ENCODE measurements at regions not wholly inside any gene's neighbourhood (a gene's known extent, or its start where the extent isn't known, plus 50 kb on each side); places are given as distances from the start of the nearest gene placed in this dataset.

DNA sequence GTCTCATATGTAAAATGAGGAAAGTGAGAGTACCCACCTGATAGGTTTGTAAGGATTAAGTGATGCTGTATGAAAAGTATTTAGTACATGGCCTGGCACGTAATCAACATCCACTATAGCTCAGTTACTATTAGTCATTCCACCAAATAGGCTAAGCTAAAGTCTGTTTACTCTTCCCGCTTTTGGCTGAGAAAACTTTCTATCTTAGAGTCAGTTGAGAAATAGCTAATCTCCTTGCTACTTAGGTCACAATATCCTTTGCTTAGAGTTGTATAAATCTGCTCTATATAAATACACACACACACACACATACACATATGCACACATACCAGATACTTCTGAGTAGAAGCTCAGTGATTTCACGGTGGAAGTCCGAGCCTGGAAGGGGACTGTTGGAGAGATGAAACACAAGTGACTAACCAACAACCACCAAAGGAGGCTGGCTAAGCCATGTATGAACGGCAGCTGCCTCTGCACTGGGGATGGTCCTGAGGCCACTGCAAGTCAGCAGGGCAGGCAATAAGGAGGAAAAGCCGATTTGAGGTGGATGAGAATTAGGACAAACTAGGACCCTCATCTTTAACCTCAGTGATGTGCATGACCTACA, 104.6 kb upstream of the EPHA4 start:
- Histone ChIP-seq H3K27ac (ENCODE audit: insufficient read depth, low read length) (no peak overlapping the region), H3K4me1 (ENCODE audit: control insufficient read depth, insufficient read depth, low read length) (no peaks in the 10 kb centered on the region), H2BK15ac (ENCODE audit: low read depth, low read length) (no peak overlapping the region), H3K4me2 (ENCODE audit: low read depth, low read length) (no peak overlapping the region), H3K23ac (ENCODE audit: low read depth, low read length) (no peak overlapping the region), H3K27me3 (ENCODE audit: control insufficient read depth, insufficient read depth, low read length) (no peaks in the 10 kb centered on the region), H4K20me1 (ENCODE audit: insufficient read depth, low read length) (no peaks in the 10 kb centered on the region), H3K14ac (replicated peaks; ENCODE audit: low read depth, low read length) (no peak overlapping the region), H2BK20ac (ENCODE audit: low read depth, low read length) (no peak overlapping the region), H2BK5ac (ENCODE audit: low read depth, low read length, poor library complexity, severe bottlenecking) (no peak overlapping the region), H3K18ac (ENCODE audit: low read depth, low read length) (no peak overlapping the region), H3K9me3 (ENCODE audit: control insufficient read depth, insufficient read depth, low read length) (no peaks in the 10 kb centered on the region), H4K5ac (ENCODE audit: low read depth, low read length) (no peak overlapping the region), H3K56ac (ENCODE audit: extremely low read depth, insufficient read depth, low read length) (no peak overlapping the region), H3K4ac (ENCODE audit: low read depth, low read length) (no peak overlapping the region), H3K9me1 (ENCODE audit: insufficient read depth, low read length) (no peaks in the 10 kb centered on the region), H3K79me1 (ENCODE audit: low read depth in 1 of 2, low read length in 2 of 2) (no peaks in the 10 kb centered on the region), H4K8ac (ENCODE audit: low read depth in 2 of 2, low read length in 2 of 2) (no peak overlapping the region), H2AK9ac (replicated peaks; ENCODE audit: low read depth, low read length, poor library complexity) (no peak overlapping the region), H2BK120ac (ENCODE audit: low read depth, low read length) (no peak overlapping the region), H4K91ac (ENCODE audit: insufficient read depth, low read depth, low read length) (no peak overlapping the region), H3K4me3 (ENCODE audit: insufficient read depth, low read depth, low read length) (no peak overlapping the region), H2AK5ac (ENCODE audit: low read depth, low read length) (no peak overlapping the region), H2AFZ (replicated peaks; ENCODE audit: low read length, poor library complexity) (no peak overlapping the region), H3K36me3 (ENCODE audit: control insufficient read depth, insufficient read depth, low read length) (no peaks in the 10 kb centered on the region), H3K9ac (ENCODE audit: low read depth, low read length) (no peak overlapping the region)
- POLR2A ChIA-PET (ENCODE audit: unreplicated experiment), result no interaction called here
- WGBS, 2 experiments (ENCODE audit: extremely low coverage in 2 of 2, insufficient read length in 1 of 2), result no CpG with 5 or more reads among the region's 6 CpGs
- DNase-seq, result peak; percentile 59
- CTCF ChIA-PET, result no interaction called here
- in situ Hi-C loops (cut with MboI; ENCODE audit: low sequenced_read_pairs) (no loop called here), intact Hi-C loops (cut with micrococcal nuclease) (no loop called here), dilution Hi-C loops (cut with HindIII; ENCODE audit: low sequenced_read_pairs, unreplicated experiment) (no loop called here)
- ATAC-seq (ENCODE audit: low read depth), result peak; percentile 63
- TF ChIP-seq NFE2L2 (IDR thresholded peaks at IDR 0.05; ENCODE audit: low read depth, low read length) (no peak), FOS (IDR thresholded peaks at IDR 0.05; ENCODE audit: low read depth, low read length) (no peak)
- TF ChIP-seq, protein P1, sequence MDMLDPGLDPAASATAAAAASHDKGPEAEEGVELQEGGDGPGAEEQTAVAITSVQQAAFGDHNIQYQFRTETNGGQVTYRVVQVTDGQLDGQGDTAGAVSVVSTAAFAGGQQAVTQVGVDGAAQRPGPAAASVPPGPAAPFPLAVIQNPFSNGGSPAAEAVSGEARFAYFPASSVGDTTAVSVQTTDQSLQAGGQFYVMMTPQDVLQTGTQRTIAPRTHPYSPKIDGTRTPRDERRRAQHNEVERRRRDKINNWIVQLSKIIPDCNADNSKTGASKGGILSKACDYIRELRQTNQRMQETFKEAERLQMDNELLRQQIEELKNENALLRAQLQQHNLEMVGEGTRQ (IDR thresholded peaks at IDR 0.05; ENCODE audit: low read depth, low read length), result no peak
- BruUV-seq (replicated peaks), result no TSS peak
